GM12874 (cell line): ENCODE measurements at regions not wholly inside any gene's neighbourhood (a gene's known extent, or its start where the extent isn't known, plus 50 kb on each side); places are given as distances from the start of the nearest gene placed in this dataset.

ENCODE experiments used
- CTCF ChIP-seq: IDR thresholded peaks from 2 replicates; pipeline ENCODE4 v1.5.1; 2011; ENCODE audit warnings: low read depth, mild to moderate bottlenecking, control low read depth, low read length, moderate library complexity; ENCODE audit not compliant: insufficient read depth

- TF ChIP-seq CTCF, result no peak
Measured at GRCh38 chr2:10964052-10964790, 52.5 kb downstream of the KCNF1 start.

GRCh38 chr2:10965241-10965843 is 53.6 kb downstream of the KCNF1 start:
- TF ChIP-seq CTCF, result no peak

GRCh38 chr2:10966056-10966455 is 54.3 kb downstream of the KCNF1 start:
- no peak for TF ChIP-seq CTCF

GRCh38 chr2:10966741-10967140 is 55.0 kb downstream of the KCNF1 start:
- no peak for TF ChIP-seq CTCF

GRCh38 chr2:10968176-10968575 is 56.4 kb downstream of the KCNF1 start:
- no peak for TF ChIP-seq CTCF

- no peak for TF ChIP-seq CTCF
Measured at GRCh38 chr2:10970666-10971065, 58.9 kb downstream of the KCNF1 start.

- TF ChIP-seq CTCF, result no peak
Measured at GRCh38 chr2:10971161-10971887, 59.6 kb downstream of the KCNF1 start.
